Nucleus accumbens (tissue), 56 donors: ENCODE measurements at regions not wholly inside any gene's neighbourhood (a gene's known extent, or its start where the extent isn't known, plus 50 kb on each side); places are given as distances from the start of the nearest gene placed in this dataset.
"Not testable (repeated sequence)": the region's sequence is repeated elsewhere in the genome, so short reads cannot be mapped to it uniquely, and the experiment has no call there.

Source experiments
- DNase-seq, 56 donors: peaks; one replicate each; lab custom pipeline; 2025; lab: John Stamatoyannopoulos, UW

GRCh38 chr4:162499478-162499877, 335.7 kb upstream of the FSTL5 start:
- no peak for DNase-seq

- no peak for DNase-seq
Measured at GRCh38 chr4:162498168-162498567, 334.4 kb upstream of the FSTL5 start.

- DNase-seq: peak in 4 of 56 donors; percentile 0 to 10 (median 3)
Measured at GRCh38 chr4:162497564-162498167, 333.9 kb upstream of the FSTL5 start.

GRCh38 chr4:162494935-162495334, 331.1 kb upstream of the FSTL5 start:
- DNase-seq: no peak

- no peak for DNase-seq
Measured at GRCh38 chr4:162485486-162485885, 321.7 kb upstream of the FSTL5 start.

GRCh38 chr4:162475246-162475645, 311.4 kb upstream of the FSTL5 start:
- DNase-seq: no peak

GRCh38 chr4:162469977-162470376, 306.2 kb upstream of the FSTL5 start:
- DNase-seq: no peak

- not testable (repeated sequence) for DNase-seq
Measured at GRCh38 chr4:162465356-162465755, 301.6 kb upstream of the FSTL5 start.

- no peak for DNase-seq
Measured at GRCh38 chr4:162461952-162462351, 298.2 kb upstream of the FSTL5 start.

GRCh38 chr4:162458051-162458450, 294.3 kb upstream of the FSTL5 start:
- DNase-seq: no peak

- DNase-seq: no peak
Measured at GRCh38 chr4:162457071-162457865, 293.5 kb upstream of the FSTL5 start.

GRCh38 chr4:162456106-162456505, 292.3 kb upstream of the FSTL5 start:
- no peak for DNase-seq

GRCh38 chr4:162450531-162451035, 286.8 kb upstream of the FSTL5 start:
- DNase-seq: no peak

GRCh38 chr4:162443510-162443909, 279.7 kb upstream of the FSTL5 start:
- DNase-seq: no peak

GRCh38 chr4:162442128-162442527, 278.3 kb upstream of the FSTL5 start:
- DNase-seq: no peak

- no peak for DNase-seq
Measured at GRCh38 chr4:162422312-162422711, 258.5 kb upstream of the FSTL5 start.

- no peak for DNase-seq
Measured at GRCh38 chr4:162410854-162411253, 247.1 kb upstream of the FSTL5 start.

GRCh38 chr4:162409048-162409447, 245.2 kb upstream of the FSTL5 start:
- DNase-seq: no peak

GRCh38 chr4:162408309-162408708, 244.5 kb upstream of the FSTL5 start:
- DNase-seq: no peak

GRCh38 chr4:162406637-162407365, 243.0 kb upstream of the FSTL5 start:
- no peak for DNase-seq

GRCh38 chr4:162403932-162404331, 240.1 kb upstream of the FSTL5 start:
- no peak for DNase-seq
